DMS 273 (cell line): ENCODE measurements at regions not wholly inside any gene's neighbourhood (a gene's known extent, or its start where the extent isn't known, plus 50 kb on each side); places are given as distances from the start of the nearest gene placed in this dataset.
A peak's percentile ranks its signal among the peaks of the same experiment; 100 is the strongest.

ENCODE experiments used
- DNase-seq: peaks from one replicate; lab custom pipeline; 2025; ENCODE audit not compliant: unreplicated experiment; lab: John Stamatoyannopoulos, UW

DNA sequence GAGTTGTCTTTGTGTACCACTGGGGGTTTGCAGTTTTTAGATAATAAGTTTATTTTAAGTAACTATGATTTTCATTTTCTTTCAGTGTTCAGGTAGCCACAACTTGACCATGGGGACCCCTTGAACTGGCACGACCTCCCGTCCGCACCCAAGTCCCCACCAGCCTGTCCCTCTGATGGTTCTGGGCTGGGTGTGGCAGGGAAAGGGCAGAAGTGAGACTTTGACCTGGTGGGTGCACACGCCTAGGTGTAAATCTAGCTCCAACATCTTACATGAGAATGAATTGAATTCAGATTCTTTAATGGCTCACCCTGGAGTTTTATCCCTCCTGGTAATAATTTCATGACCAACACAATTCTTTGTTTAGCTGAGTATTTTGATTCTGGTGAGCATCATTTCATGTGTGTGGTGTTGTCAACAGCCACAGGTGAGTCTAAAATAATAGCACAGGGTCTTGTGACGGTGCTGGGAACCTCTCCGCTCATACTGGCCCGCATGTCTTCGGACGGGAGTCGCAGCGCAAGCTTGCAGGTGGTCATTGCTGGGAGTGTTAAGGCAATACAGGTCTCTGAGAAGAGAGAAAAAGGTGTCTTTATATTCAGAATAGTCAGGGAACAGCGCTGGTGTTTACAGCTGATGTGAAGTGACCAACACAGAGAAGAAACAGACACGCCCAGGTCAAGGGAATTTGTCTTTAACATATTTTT, 50.8 kb upstream of the POFUT2 start:
- no peak for DNase-seq

DNA sequence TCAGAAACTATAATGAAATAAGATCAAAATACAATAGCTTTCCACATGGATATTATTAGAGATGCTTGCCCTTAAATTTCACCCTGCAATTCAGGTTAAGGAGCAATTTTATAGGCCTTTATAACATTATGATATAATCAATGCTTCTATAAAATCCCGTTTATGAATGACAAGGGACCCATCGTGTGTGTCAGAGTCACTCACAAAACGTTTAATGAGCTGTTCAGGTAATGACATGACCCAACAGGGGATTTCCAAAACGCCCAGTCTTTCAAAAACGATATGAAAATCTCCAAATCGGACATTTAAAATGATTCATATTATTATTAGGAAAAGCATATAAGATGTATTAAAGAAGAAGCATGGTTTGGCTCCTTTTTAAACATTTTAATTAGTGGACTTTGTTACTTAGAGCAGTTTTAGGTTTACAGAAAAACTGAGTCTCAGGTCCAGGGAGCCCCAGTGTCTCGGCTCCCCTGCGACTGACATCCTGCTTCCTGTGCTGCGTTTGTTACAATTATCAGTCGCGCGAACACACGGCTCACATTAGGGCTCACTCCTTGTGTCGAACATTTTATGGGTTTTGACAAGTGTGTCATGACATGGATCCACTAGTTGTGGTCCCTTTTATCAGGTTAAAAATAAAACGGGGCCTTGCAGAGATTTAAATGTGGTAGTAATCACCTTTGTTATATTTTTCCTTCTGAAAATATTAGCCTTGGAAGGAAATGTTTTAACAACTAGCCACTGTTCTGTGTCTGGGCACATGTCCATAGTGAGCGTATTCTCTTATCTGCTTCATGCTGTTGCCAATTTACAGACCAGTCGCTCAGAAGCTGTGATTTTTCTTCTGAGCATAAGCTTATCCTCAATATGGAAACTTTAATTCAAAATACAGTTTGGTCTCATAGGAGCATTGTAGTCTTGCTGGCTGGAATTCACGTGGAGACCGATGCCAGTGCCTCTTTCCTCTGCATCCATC, 52.0 kb upstream of the POFUT2 start:
- DNase-seq, result no peak

DNA sequence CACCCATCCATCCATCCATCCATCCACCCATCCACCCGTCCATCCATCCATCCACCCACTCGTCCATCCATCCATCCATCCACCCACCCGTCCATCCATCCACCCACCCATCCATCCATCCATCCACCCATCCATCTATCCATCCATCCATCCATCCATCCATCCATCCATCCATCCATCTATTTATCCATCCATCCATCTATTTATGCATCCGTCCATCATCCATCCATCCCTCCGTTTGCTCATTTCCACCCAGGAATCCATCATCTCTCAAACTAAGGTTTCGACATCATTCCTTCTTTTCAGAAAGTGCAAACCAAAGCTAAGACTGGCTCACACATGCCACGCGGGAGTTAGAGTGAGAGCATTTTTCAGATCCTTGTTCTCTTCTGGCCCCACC, 52.8 kb upstream of the POFUT2 start:
- DNase-seq, result no peak

DNA sequence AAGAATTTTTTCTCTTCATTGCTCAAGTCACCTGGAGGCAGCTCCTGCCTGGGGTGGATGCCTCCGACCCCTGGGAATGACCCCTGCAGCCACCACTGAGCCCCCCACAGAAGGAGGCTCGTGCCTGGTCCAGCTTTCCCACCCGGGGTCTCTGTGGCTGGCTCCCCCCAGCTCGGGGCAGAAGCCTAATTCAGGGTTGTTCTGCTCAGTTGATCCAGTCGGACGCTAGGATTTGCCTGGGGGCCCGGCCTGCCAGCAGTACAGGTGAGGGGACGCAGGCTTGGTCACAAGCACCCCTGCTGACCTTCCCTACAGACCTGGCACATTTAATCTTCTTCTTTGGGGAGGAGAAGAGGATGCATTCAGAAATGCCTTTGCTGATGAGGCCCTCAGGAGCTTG, 53.6 kb upstream of the POFUT2 start:
- DNase-seq, result no peak

- no peak for DNase-seq
Observed at GRCh38 chr21:45341779-45342178, 54.1 kb upstream of the POFUT2 start.

DNA sequence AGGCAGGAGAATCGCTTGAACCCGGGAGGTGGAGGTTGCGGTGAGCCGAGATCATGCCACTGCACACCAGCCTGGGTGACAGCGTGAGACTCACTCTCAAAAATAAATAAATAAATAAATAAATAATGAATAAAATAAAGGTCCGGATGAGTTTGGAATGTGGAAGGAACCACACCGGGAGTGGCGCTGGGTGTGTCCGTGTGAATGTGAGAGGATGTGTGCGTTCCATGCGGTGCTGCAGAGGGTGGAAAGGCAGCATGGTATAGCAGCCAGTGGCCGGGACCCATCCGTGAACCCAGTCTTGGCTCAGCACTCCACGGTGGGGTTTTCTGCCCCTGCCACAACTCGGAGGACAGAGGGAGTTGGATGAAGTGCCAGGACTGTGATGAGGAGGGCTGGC, 56.2 kb upstream of the POFUT2 start:
- DNase-seq, result no peak

DNA sequence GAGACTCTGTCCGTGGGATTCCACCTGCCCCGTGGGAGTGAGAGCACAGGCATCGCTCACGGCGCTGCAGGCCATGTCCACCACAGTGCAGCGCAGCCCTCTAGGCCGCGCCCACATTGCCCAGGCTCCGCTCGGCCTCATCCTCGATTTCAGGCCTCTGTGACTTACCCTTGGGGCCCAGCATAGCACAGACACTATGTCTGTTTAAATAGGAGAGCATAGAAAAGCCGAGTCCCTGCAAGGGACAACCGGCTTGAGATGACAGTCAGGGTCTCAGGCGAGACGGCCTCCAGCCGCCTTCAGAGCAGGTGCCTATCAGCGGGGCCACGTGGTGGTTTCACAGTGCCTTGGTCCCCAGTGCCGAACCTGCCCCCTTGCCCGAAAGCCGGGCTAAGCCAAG, 56.9 kb upstream of the POFUT2 start:
- no peak for DNase-seq

DNA sequence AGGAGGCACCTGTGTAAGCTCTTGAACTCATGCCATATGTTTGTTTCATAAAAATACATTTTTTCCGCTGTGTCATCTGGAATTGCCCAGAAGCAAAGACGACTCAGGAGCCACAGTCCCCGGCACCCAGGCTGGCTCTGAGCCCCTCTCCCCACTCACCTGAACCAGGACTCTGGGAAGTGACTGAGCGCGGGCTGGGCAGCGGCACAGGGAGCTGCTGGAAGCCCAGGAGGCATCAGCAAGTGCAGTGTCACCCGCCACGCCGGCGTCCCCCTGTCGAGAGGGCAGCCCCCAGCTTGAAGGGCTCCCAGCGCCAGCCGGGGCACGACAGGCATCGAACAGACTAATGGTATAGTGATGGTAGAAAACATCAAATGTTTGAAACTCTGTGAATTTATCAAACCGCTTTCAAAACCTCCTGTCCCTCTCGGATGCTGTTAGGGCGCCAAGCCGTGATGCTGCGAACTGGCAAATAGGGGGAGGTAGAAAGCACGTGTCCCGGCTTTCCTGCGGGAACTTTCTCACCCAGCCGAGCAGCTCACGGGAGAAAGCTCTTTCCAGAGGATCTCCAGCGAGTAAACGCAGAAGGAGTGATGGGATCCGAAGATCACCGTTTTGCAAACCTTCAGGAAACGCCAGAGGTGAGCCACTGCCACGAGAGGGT, 57.8 kb upstream of the COL18A1 start:
- DNase-seq, result no peak

DNA sequence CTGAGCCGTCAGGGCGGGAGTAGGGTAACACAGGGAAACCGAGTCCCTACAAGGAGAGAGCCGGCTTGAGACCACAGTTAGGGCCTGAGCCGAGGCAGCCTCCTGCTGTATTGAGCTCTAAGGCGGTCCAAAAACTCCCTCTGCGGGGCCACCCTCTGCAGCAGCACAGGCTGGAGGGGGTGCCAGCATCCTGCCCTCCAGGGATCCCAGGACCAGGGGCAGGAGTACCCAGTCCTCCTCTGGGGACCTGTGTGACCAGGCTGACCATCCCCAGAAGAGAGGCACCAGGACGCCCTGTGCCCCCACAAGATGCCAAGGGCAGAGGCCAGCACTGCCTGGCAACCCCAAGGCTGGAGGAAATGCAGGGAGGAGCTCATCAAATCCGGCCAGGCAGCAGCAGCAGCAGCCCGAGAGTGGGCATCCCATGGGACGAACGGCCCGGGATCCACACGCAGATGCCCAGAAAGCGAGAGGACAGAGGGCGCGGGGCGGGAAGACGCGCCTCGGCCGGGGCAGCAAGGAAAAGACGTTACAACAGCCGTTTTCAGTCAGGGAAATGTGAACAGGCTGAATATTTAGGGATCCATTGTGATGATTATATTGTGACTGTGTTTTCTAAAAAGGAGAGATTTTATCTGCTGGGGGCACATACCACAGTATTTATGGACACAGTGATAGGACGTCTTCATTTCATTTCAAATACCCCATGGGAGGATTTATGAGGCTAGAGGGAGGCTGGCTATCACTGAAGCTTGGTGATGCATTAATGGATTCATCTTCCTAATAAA, 57.1 kb upstream of the COL18A1 start:
- no peak for DNase-seq

DNA sequence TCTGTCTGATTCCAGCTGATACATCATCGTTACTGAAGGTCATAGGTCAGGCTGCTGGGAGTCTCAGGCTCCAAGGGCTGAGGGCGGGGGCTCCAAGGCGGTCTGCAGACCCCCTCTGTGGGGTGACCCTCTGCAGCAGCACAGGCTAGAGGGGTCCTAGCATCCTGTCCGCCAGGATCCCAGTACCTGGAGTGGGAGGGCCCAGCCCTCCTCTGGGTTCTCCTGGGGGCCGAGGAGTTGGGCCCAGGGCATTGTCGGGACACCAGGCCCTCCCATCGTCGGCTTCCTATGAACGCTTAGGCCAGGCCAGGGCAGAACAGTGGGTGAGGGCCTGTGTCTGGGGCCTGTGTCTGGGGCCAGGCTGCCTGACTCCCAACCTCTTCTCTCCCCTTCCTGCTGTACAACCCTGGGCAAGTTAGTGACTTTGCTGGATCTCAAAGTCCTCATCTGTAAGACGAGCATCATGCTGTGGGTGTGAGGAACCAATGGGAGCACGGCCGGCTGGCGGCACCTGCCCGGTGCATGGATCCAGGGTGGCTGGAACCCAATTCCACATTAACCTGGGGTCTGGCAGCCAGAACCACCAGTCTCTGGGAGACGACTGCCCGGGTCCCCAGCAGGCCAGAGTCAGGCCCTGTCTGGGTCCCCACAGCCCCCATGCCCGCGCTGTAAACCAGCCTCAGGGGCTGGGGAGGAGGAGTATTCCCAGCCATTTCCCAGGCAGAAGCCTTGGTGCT, 56.2 kb upstream of the COL18A1 start:
- DNase-seq, result no peak

DNA sequence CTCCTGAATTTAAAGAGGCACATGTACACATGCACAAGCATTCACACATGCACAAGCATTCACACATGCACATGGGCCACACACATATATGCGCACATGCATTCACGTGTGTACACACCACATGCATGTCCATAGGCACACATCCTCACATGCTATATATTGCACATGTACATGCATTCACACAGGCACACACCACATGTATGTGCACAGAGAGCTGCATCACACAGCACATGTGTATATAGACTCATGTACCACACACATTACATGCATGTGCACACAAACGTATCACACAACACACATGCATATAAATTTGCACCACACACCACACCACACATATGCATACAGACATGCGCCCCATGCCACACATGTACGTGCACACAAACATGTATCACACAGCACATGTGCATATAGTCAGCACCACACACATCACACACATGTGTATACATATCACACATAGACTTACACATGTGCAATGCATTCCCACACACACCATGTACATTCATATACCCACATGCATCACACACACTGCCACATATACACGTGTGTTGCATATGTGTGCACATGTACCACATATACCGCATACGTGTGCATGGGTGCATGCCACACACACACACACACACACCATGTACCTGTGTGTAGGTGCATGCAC, 54.6 kb upstream of the COL18A1 start:
- DNase-seq, result no peak

DNA sequence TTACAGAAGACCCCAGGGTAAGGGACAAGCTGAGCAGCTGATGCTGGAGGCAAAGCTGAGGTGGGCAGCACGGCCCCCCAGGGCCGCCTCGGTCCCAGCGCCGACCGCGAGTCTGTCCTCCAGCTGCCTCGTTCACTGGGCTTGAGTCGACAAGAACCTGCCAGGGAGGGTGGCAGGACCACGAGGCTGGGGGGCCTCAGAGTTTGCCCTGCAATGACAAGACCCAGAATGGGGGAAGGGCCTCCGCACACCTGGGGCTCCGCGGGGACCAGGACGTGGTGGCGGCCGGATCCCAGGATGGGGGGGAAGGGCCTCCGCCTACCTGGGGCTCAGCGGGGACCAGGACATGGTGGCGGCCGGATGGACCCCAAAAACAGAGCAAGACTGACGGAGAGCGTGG, 53.9 kb upstream of the COL18A1 start:
- DNase-seq, result no peak

DNA sequence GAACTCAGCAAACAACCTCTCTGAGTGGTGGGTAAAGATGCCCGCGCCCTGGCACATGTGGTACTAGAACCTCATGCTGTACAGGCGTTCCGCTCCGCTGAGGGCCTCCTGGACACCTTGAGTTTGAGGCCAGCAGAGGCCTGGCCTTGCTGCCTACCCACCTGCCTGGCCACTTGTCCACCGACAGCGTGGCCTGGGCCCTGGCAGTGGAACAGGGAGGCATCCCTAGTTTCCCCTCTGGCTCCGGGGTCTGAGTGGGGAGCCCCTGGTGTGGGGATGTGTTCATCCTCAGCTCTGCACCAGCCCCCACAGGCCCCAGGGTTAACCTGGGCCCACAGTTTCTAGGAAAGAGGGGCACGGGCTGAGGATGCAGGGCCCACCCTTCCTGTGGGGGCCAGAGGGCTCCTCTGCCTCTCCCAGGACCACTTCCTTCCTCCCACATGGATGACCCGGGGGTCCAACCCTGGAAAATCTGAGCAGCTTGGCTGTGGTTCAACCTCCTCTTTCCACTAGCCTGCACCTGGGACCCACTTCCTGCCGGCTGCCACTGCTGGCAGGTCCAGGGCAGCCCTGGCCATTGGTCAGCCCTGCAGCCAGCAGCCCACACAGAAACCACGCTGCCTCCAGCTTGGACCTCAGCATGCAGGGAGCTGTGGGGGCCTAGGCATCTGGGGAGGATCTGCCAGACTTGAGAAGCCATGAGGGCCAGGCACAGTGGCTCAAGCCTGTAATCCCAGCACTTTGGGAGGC, 53.3 kb upstream of the COL18A1 start:
- no peak for DNase-seq

- DNase-seq, result peak; percentile 52
Observed at GRCh38 chr21:45352621-45353139, 52.3 kb upstream of the COL18A1 start.

GRCh38 chr21:45353200-45353599, 51.8 kb upstream of the COL18A1 start:
- peak; percentile 67 for DNase-seq

- DNase-seq, result no peak
Observed at GRCh38 chr21:45354970-45355369, 50.0 kb upstream of the COL18A1 start.
